ENCODE measurements at regions not wholly inside any gene's neighbourhood (a gene's known extent, or its start where the extent isn't known, plus 50 kb on each side); places are given as distances from the start of the nearest gene placed in this dataset.
"Not testable (repeated sequence)": the region's sequence is repeated elsewhere in the genome, so short reads cannot be mapped to it uniquely, and the experiment has no call there.

- 90 to 97% methylated on average over 15 of the region's 15 CpGs for WGBS, 2 donors
- DNase-seq: no peak
- no peaks in the 10 kb centered on the region for H3K36me3 ChIP-seq (ENCODE audit: control insufficient read depth in 1 of 2, insufficient read depth in 2 of 2, low read length in 1 of 2)
- H3K4me1 ChIP-seq (ENCODE audit: control insufficient read depth in 1 of 2, insufficient read depth in 2 of 2, low read length in 2 of 2): no peaks in the 10 kb centered on the region
- no peak overlapping the region for H3K27ac ChIP-seq (ENCODE audit: low read depth in 1 of 2, low read length in 2 of 2)
- intact Hi-C loops (cut with DNase I): no loop called here
- ATAC-seq (ENCODE audit: low FRiP score): no peak
- no peak overlapping the region for H3K4me3 ChIP-seq (ENCODE audit: low read length in 2 of 2)
- H3K27me3 ChIP-seq (ENCODE audit: control insufficient read depth in 1 of 2, insufficient read depth in 2 of 2, low read length in 1 of 2): peaks cover 0 to 1% of the 10 kb centered on the region in 2 donors
- H3K9me3 ChIP-seq (ENCODE audit: control insufficient read depth, low read length): no peaks in the 10 kb centered on the region
These were observed 374.2 kb downstream of the PREX1 start for GRCh38 chr20:48453477-48454093.

- peaks cover 0 to 1% of the 10 kb centered on the region in 2 donors for H3K27me3 ChIP-seq (ENCODE audit: control insufficient read depth in 1 of 2, insufficient read depth in 2 of 2, low read length in 1 of 2)
- no peak overlapping the region for H3K27ac ChIP-seq (ENCODE audit: low read depth in 1 of 2, low read length in 2 of 2)
- H3K4me3 ChIP-seq (ENCODE audit: low read length in 2 of 2): no peak overlapping the region
- H3K36me3 ChIP-seq (ENCODE audit: control insufficient read depth in 1 of 2, insufficient read depth in 2 of 2, low read length in 1 of 2): no peaks in the 10 kb centered on the region
- 88 to 92% methylated on average over 6 of the region's 6 CpGs for WGBS, 2 donors
- DNase-seq (no peak), ATAC-seq (ENCODE audit: low FRiP score) (no peak)
- intact Hi-C loops (cut with DNase I): no loop called here
- H3K9me3 ChIP-seq (ENCODE audit: control insufficient read depth, low read length): no peaks in the 10 kb centered on the region
- no peaks in the 10 kb centered on the region for H3K4me1 ChIP-seq (ENCODE audit: control insufficient read depth in 1 of 2, insufficient read depth in 2 of 2, low read length in 2 of 2)
These were observed 376.4 kb downstream of the PREX1 start for GRCh38 chr20:48451401-48451800.

GRCh38 chr20:48448666-48449600, 378.9 kb downstream of the PREX1 start:
- intact Hi-C loops (cut with DNase I): no loop called here
- peaks cover 2% of the 10 kb centered on the region for H3K9me3 ChIP-seq (ENCODE audit: control insufficient read depth, low read length)
- no peaks in the 10 kb centered on the region for H3K36me3 ChIP-seq (ENCODE audit: control insufficient read depth in 1 of 2, insufficient read depth in 2 of 2, low read length in 1 of 2)
- DNase-seq (no peak), ATAC-seq (ENCODE audit: low FRiP score) (no peak)
- H3K27me3 ChIP-seq (ENCODE audit: control insufficient read depth in 1 of 2, insufficient read depth in 2 of 2, low read length in 1 of 2): peaks cover 0 to 1% of the 10 kb centered on the region in 2 donors
- 26 to 35% methylated on average over 10 of the region's 10 CpGs for WGBS, 2 donors
- no peak overlapping the region for H3K27ac ChIP-seq (ENCODE audit: low read depth in 1 of 2, low read length in 2 of 2)
- H3K4me1 ChIP-seq (ENCODE audit: control insufficient read depth in 1 of 2, insufficient read depth in 2 of 2, low read length in 2 of 2): no peaks in the 10 kb centered on the region
- no peak overlapping the region for H3K4me3 ChIP-seq (ENCODE audit: low read length in 2 of 2)

- Histone ChIP-seq H3K9me3 (ENCODE audit: control insufficient read depth, low read length) (peaks cover 2% of the 10 kb centered on the region), H3K4me1 (ENCODE audit: control insufficient read depth in 1 of 2, insufficient read depth in 2 of 2, low read length in 2 of 2) (no peaks in the 10 kb centered on the region), H3K36me3 (ENCODE audit: control insufficient read depth in 1 of 2, insufficient read depth in 2 of 2, low read length in 1 of 2) (no peaks in the 10 kb centered on the region), H3K27ac (ENCODE audit: low read depth in 1 of 2, low read length in 2 of 2) (no peak overlapping the region), H3K27me3 (ENCODE audit: control insufficient read depth in 1 of 2, insufficient read depth in 2 of 2, low read length in 1 of 2) (peaks cover 0 to 1% of the 10 kb centered on the region in 2 donors), H3K4me3 (ENCODE audit: low read length in 2 of 2) (no peak overlapping the region)
- intact Hi-C loops (cut with DNase I): no loop called here
- WGBS, 2 donors: 83 to 92% methylated on average over 4 of the region's 4 CpGs
- no peak for ATAC-seq (ENCODE audit: low FRiP score)
- no peak for DNase-seq
These were observed 380.3 kb downstream of the PREX1 start for GRCh38 chr20:48447456-48447855.

GRCh38 chr20:48445827-48446226, 382.0 kb downstream of the PREX1 start:
- 74 to 77% methylated on average over 6 of the region's 6 CpGs for WGBS, 2 donors
- Histone ChIP-seq H3K9me3 (ENCODE audit: control insufficient read depth, low read length) (peaks cover 5% of the 10 kb centered on the region), H3K27me3 (ENCODE audit: control insufficient read depth in 1 of 2, insufficient read depth in 2 of 2, low read length in 1 of 2) (peaks cover 0 to 2% of the 10 kb centered on the region in 2 donors), H3K27ac (ENCODE audit: low read depth in 1 of 2, low read length in 2 of 2) (no peak overlapping the region), H3K4me3 (ENCODE audit: low read length in 2 of 2) (no peak overlapping the region), H3K4me1 (ENCODE audit: control insufficient read depth in 1 of 2, insufficient read depth in 2 of 2, low read length in 2 of 2) (no peaks in the 10 kb centered on the region), H3K36me3 (ENCODE audit: control insufficient read depth in 1 of 2, insufficient read depth in 2 of 2, low read length in 1 of 2) (no peaks in the 10 kb centered on the region)
- DNase-seq (no peak), ATAC-seq (ENCODE audit: low FRiP score) (no peak)
- intact Hi-C loops (cut with DNase I): no loop called here

GRCh38 chr20:48444249-48444648, 383.6 kb downstream of the PREX1 start:
- DNase-seq (no peak), ATAC-seq (ENCODE audit: low FRiP score) (no peak)
- Histone ChIP-seq H3K27ac (ENCODE audit: low read depth in 1 of 2, low read length in 2 of 2) (no peak overlapping the region), H3K4me1 (ENCODE audit: control insufficient read depth in 1 of 2, insufficient read depth in 2 of 2, low read length in 2 of 2) (no peaks in the 10 kb centered on the region), H3K36me3 (ENCODE audit: control insufficient read depth in 1 of 2, insufficient read depth in 2 of 2, low read length in 1 of 2) (no peaks in the 10 kb centered on the region), H3K27me3 (ENCODE audit: control insufficient read depth in 1 of 2, insufficient read depth in 2 of 2, low read length in 1 of 2) (peaks cover 0 to 2% of the 10 kb centered on the region in 2 donors), H3K9me3 (ENCODE audit: control insufficient read depth, low read length) (peaks cover 5% of the 10 kb centered on the region), H3K4me3 (ENCODE audit: low read length in 2 of 2) (no peak overlapping the region)
- intact Hi-C loops (cut with DNase I): no loop called here

- Histone ChIP-seq H3K27me3 (ENCODE audit: control insufficient read depth in 1 of 2, insufficient read depth in 2 of 2, low read length in 1 of 2) (peaks cover 0 to 2% of the 10 kb centered on the region in 2 donors), H3K36me3 (ENCODE audit: control insufficient read depth in 1 of 2, insufficient read depth in 2 of 2, low read length in 1 of 2) (no peaks in the 10 kb centered on the region), H3K9me3 (ENCODE audit: control insufficient read depth, low read length) (peaks cover 7% of the 10 kb centered on the region), H3K27ac (ENCODE audit: low read depth in 1 of 2, low read length in 2 of 2) (no peak overlapping the region), H3K4me3 (ENCODE audit: low read length in 2 of 2) (no peak overlapping the region), H3K4me1 (ENCODE audit: control insufficient read depth in 1 of 2, insufficient read depth in 2 of 2, low read length in 2 of 2) (no peaks in the 10 kb centered on the region)
- WGBS, 2 donors: 91 to 93% methylated on average over 8 of the region's 8 CpGs
- DNase-seq: no peak
- intact Hi-C loops (cut with DNase I): no loop called here
- ATAC-seq (ENCODE audit: low FRiP score): no peak
These were observed 386.9 kb downstream of the PREX1 start for GRCh38 chr20:48440916-48441315.

- WGBS, 2 donors: 92 to 93% methylated on average over 3 of the region's 3 CpGs
- H3K4me3 ChIP-seq (ENCODE audit: low read length in 2 of 2); ATAC-seq (ENCODE audit: low FRiP score); intact Hi-C loops (cut with DNase I); DNase-seq; H3K36me3 ChIP-seq (ENCODE audit: control insufficient read depth in 1 of 2, insufficient read depth in 2 of 2, low read length in 1 of 2); H3K4me1 ChIP-seq (ENCODE audit: control insufficient read depth in 1 of 2, insufficient read depth in 2 of 2, low read length in 2 of 2); H3K27ac ChIP-seq (ENCODE audit: low read depth in 1 of 2, low read length in 2 of 2); H3K27me3 ChIP-seq (ENCODE audit: control insufficient read depth in 1 of 2, insufficient read depth in 2 of 2, low read length in 1 of 2); H3K9me3 ChIP-seq (ENCODE audit: control insufficient read depth, low read length): not testable (repeated sequence)
These were observed 387.5 kb downstream of the PREX1 start for GRCh38 chr20:48440261-48440660.

- Histone ChIP-seq H3K36me3 (ENCODE audit: control insufficient read depth in 1 of 2, insufficient read depth in 2 of 2, low read length in 1 of 2) (no peaks in the 10 kb centered on the region), H3K4me3 (ENCODE audit: low read length in 2 of 2) (no peak overlapping the region), H3K9me3 (ENCODE audit: control insufficient read depth, low read length) (peaks cover 3% of the 10 kb centered on the region), H3K27ac (ENCODE audit: low read depth in 1 of 2, low read length in 2 of 2) (no peak overlapping the region), H3K27me3 (ENCODE audit: control insufficient read depth in 1 of 2, insufficient read depth in 2 of 2, low read length in 1 of 2) (peaks cover 0 to 2% of the 10 kb centered on the region in 2 donors), H3K4me1 (ENCODE audit: control insufficient read depth in 1 of 2, insufficient read depth in 2 of 2, low read length in 2 of 2) (no peaks in the 10 kb centered on the region)
- intact Hi-C loops (cut with DNase I): no loop called here
- WGBS, 2 donors: 70 to 85% methylated on average over 5 of the region's 5 CpGs
- DNase-seq (no peak), ATAC-seq (ENCODE audit: low FRiP score) (no peak)
These were observed 390.7 kb downstream of the PREX1 start for GRCh38 chr20:48437146-48437545.

Measured in aorta (tissue), 5 donors.